H9 (cell line): ENCODE measurements at regions not wholly inside any gene's neighbourhood (a gene's known extent, or its start where the extent isn't known, plus 50 kb on each side); places are given as distances from the start of the nearest gene placed in this dataset.

Source experiments
- DNase-seq: peaks from one replicate; pipeline ENCODE4 v3.0.0-alpha.2; 2017
- H2AFZ ChIP-seq: one replicate; pipeline ENCODE4 v1.6.1; 2013; ENCODE audit warnings: mild to moderate bottlenecking, low read length, control low read depth, moderate library complexity
- H2AK5ac ChIP-seq: 2 replicates; pipeline ENCODE4 v1.6.1; 2013; ENCODE audit warnings: low read length, control low read depth, mixed read lengths; ENCODE audit not compliant: insufficient read length
- H2BK120ac ChIP-seq: one replicate; pipeline ENCODE4 v1.6.1; 2013; ENCODE audit warnings: low read depth, mild to moderate bottlenecking, low read length, control low read depth, inconsistent platforms; ENCODE audit not compliant: poor library complexity, severe bottlenecking
- H2BK12ac ChIP-seq: 2 replicates; pipeline ENCODE4 v1.6.1; 2013; ENCODE audit warnings: low read length, control low read depth, mixed read lengths, low read depth; ENCODE audit not compliant: insufficient read length
- H2BK15ac ChIP-seq: 2 replicates; pipeline ENCODE4 v1.6.1; 2013; ENCODE audit warnings: low read depth, low read length, control low read depth
- H2BK20ac ChIP-seq: one replicate; pipeline ENCODE4 v1.6.1; 2013; ENCODE audit warnings: low read depth, mild to moderate bottlenecking, low read length, control low read depth, inconsistent platforms; ENCODE audit not compliant: poor library complexity, severe bottlenecking
- H2BK5ac ChIP-seq: 2 replicates; pipeline ENCODE4 v1.6.1; 2013; ENCODE audit warnings: low read length, control low read depth, mixed read lengths; ENCODE audit not compliant: insufficient read length
- H3K14ac ChIP-seq: 2 replicates; pipeline ENCODE4 v1.6.1; 2013; ENCODE audit warnings: low read length, control low read depth; ENCODE audit not compliant: insufficient read depth
- H3K18ac ChIP-seq: 2 replicates; pipeline ENCODE4 v1.6.1; 2013; ENCODE audit warnings: low read depth, mild to moderate bottlenecking, mixed read lengths, low read length, control low read depth; ENCODE audit not compliant: insufficient read length
- H3K23ac ChIP-seq: 2 replicates; pipeline ENCODE4 v1.6.1; 2013; ENCODE audit warnings: low read length, control low read depth, mixed read lengths, low read depth; ENCODE audit not compliant: insufficient read length
- H3K23me2 ChIP-seq: 2 replicates; pipeline ENCODE4 v1.6.1; 2013; ENCODE audit warnings: low read depth, mild to moderate bottlenecking, mixed read lengths, low read length, control low read depth; ENCODE audit not compliant: insufficient read length, poor library complexity, severe bottlenecking
- H3K27ac ChIP-seq: 2 replicates; pipeline ENCODE4 v1.5.1; 2013; ENCODE audit warnings: low read length, control low read depth, mixed read lengths, low read depth; ENCODE audit not compliant: insufficient read length
- H3K27me3 ChIP-seq: 2 replicates; pipeline ENCODE4 v1.6.1; 2013; ENCODE audit warnings: low read length, control low read depth, inconsistent platforms; ENCODE audit not compliant: insufficient read depth
- H3K4ac ChIP-seq: 2 replicates; pipeline ENCODE4 v1.6.1; 2013; ENCODE audit warnings: low read depth, mild to moderate bottlenecking, control low read depth, inconsistent platforms, low read length, moderate library complexity
- H3K4me1 ChIP-seq: 2 replicates; pipeline ENCODE4 v1.6.1; 2013; ENCODE audit warnings: low read length, control low read depth, inconsistent platforms; ENCODE audit not compliant: insufficient read depth
- H3K4me2 ChIP-seq: 2 replicates; pipeline ENCODE4 v1.6.1; 2013; ENCODE audit warnings: low read length, control low read depth, mixed read lengths; ENCODE audit not compliant: insufficient read length, insufficient read depth
- H3K56ac ChIP-seq: 2 replicates; pipeline ENCODE4 v1.6.1; 2013; ENCODE audit warnings: low read depth, mild to moderate bottlenecking, mixed read lengths, low read length, control low read depth; ENCODE audit not compliant: insufficient read length
- H3K79me1 ChIP-seq: 2 replicates; pipeline ENCODE4 v1.6.1; 2013; ENCODE audit warnings: low read depth, mild to moderate bottlenecking, moderate library complexity, low read length, control low read depth, inconsistent platforms; ENCODE audit not compliant: insufficient read depth, poor library complexity, severe bottlenecking
- H3K79me2 ChIP-seq: 2 replicates; pipeline ENCODE4 v1.6.1; 2013; ENCODE audit warnings: low read length, control low read depth, inconsistent platforms; ENCODE audit not compliant: insufficient read depth
- H3K9ac ChIP-seq: 2 replicates; pipeline ENCODE4 v1.6.1; 2013; ENCODE audit warnings: low read length, control low read depth, mixed read lengths; ENCODE audit not compliant: insufficient read length; ENCODE audit errors: extremely low read depth
- H3K9me3 ChIP-seq: one replicate; pipeline ENCODE4 v1.6.1; 2013; ENCODE audit warnings: low read depth, low read length, inconsistent platforms; ENCODE audit not compliant: control insufficient read depth
- H3T11ph ChIP-seq: one replicate; pipeline ENCODE4 v1.6.1; 2013; ENCODE audit warnings: mild to moderate bottlenecking, low read length, control low read depth, inconsistent platforms
- H4K20me1 ChIP-seq: one replicate; pipeline ENCODE4 v1.6.1; 2013; ENCODE audit not compliant: control insufficient read depth, insufficient read length, insufficient read depth
- H4K5ac ChIP-seq: 2 replicates; pipeline ENCODE4 v1.6.1; 2013; ENCODE audit warnings: low read depth, mild to moderate bottlenecking, mixed read lengths, low read length, control low read depth; ENCODE audit not compliant: insufficient read length
- H4K8ac ChIP-seq: replicated peaks from 2 replicates; pipeline ENCODE4 v1.6.1; 2013; ENCODE audit warnings: low read length, control low read depth, mixed read lengths, low read depth; ENCODE audit not compliant: insufficient read length
- H4K91ac ChIP-seq: 2 replicates; pipeline ENCODE4 v1.6.1; 2013; ENCODE audit warnings: low read depth, mild to moderate bottlenecking, moderate library complexity, mixed read lengths, low read length, control low read depth; ENCODE audit not compliant: insufficient read length
- H3K27ac Mint-ChIP-seq, 3 experiments: 2 replicates in 2 of 3; 3 replicates in 1 of 3; pipeline ENCODE4 v1.8.0; 2020 to 2021; ENCODE audit warnings: mixed read lengths in 3 of 3, mild to moderate bottlenecking in 1 of 3, moderate library complexity in 1 of 3
- H3K27me3 Mint-ChIP-seq: 2 replicates; pipeline ENCODE4 v1.8.0; 2021; ENCODE audit warnings: low read depth, mild to moderate bottlenecking, moderate library complexity, mixed read lengths
- H3K36me3 Mint-ChIP-seq, 3 experiments: 2 replicates in 2 of 3; 3 replicates in 1 of 3; pipeline ENCODE4 v1.8.0; 2020 to 2021; ENCODE audit warnings: low read depth in 3 of 3, mixed read lengths in 3 of 3; ENCODE audit not compliant: insufficient read depth in 1 of 3
- H3K4me1 Mint-ChIP-seq, 2 experiments: 2 replicates each; pipeline ENCODE4 v1.8.0; 2020; ENCODE audit warnings: mixed read lengths in 2 of 2
- H3K4me3 Mint-ChIP-seq, 2 experiments: 2 replicates in 1 of 2; 3 replicates in 1 of 2; pipeline ENCODE4 v1.8.0; 2020 to 2021; ENCODE audit warnings: mild to moderate bottlenecking in 2 of 2, mixed read lengths in 2 of 2, moderate library complexity in 1 of 2
- H3K9me3 Mint-ChIP-seq, 2 experiments: 2 replicates in 1 of 2; 3 replicates in 1 of 2; pipeline ENCODE4 v1.8.0; 2020; ENCODE audit warnings: mild to moderate bottlenecking in 2 of 2, mixed read lengths in 2 of 2, moderate library complexity in 1 of 2
- CTCF ChIP-seq: fragments of 200-600 bp; sonication (generic); conservative IDR thresholded peaks from 3 replicates; pipeline ENCODE4 v1.8.0; 2021; ENCODE audit warnings: antibody characterized with exemption, mild to moderate bottlenecking
- whole genome bisulfite sequencing: extraction: QIAGEN DNeasy Blood & Tissue Kit; methylation state at CpG from one replicate; pipeline ENCODE4 v1.1.7; 2013; ENCODE audit warnings: missing lambda C conversion rate, low lambda C conversion rate, mixed read lengths; ENCODE audit not compliant: insufficient read length; ENCODE audit errors: extremely low coverage; 5-methylcytosine and 5-hydroxymethylcytosine counted together

- Histone ChIP-seq H3K14ac (peak overlapping the region; percentile 34; the same call in 1 of the 2 replicates), H4K8ac (no peak overlapping the region), H2BK5ac (no peak overlapping the region), H3K27ac (no peak overlapping the region), H4K91ac (no peak overlapping the region), H3K27me3 (no peaks in the 10 kb centered on the region), H3K4ac (no peak overlapping the region), H2BK120ac (no peak overlapping the region), H3K4me1 (peaks cover 4% of the 10 kb centered on the region; the same call in 1 of the 2 replicates), H3T11ph (no peak overlapping the region), H2BK12ac (no peak overlapping the region), H3K9me3 (no peaks in the 10 kb centered on the region), H4K20me1 (peaks cover 2% of the 10 kb centered on the region), H3K79me2 (no peaks in the 10 kb centered on the region), H2BK20ac (no peak overlapping the region), H3K56ac (no peak overlapping the region), H2BK15ac (no peak overlapping the region), H2AFZ (no peak overlapping the region), H2AK5ac (no peak overlapping the region), H3K23ac (no peak overlapping the region), H4K5ac (no peak overlapping the region), H3K9ac (no peak overlapping the region), H3K23me2 (no peaks in the 10 kb centered on the region), H3K79me1 (no peaks in the 10 kb centered on the region), H3K4me2 (no peak overlapping the region), H3K18ac (no peak overlapping the region)
- no peak overlapping the region for H3K4me3 Mint-ChIP-seq
- TF ChIP-seq CTCF, result no peak
- H3K27ac Mint-ChIP-seq, result no peak overlapping the region; a peak in 1 of 7 replicates
- peaks cover 0 to 3% (median 0%) of the 10 kb centered on the region in 3 experiments; a peak in 1 of 7 replicates for H3K36me3 Mint-ChIP-seq
- DNase-seq, result no peak
- peaks cover 40 to 46% of the 10 kb centered on the region in 2 experiments for H3K4me1 Mint-ChIP-seq
- WGBS, result no CpG with 5 or more reads among the region's 11 CpGs
- peaks cover 15% of the 10 kb centered on the region for H3K27me3 Mint-ChIP-seq
- no peaks in the 10 kb centered on the region for H3K9me3 Mint-ChIP-seq
Observed at GRCh38 chr1:19007491-19008441, 51.3 kb upstream of the IFFO2 start.
